ENCODE measurements at regions not wholly inside any gene's neighbourhood (a gene's known extent, or its start where the extent isn't known, plus 50 kb on each side); places are given as distances from the start of the nearest gene placed in this dataset.

GRCh38 chr12:107328442-107329133, 235.2 kb upstream of the CRY1 start:
- H3K4me3 ChIP-seq (ENCODE audit: low read depth, low read length), result no peak overlapping the region
- TF ChIP-seq CTCF (IDR thresholded peaks at IDR 0.05; ENCODE audit: insufficient read depth, low read depth, low read length), result no peak
- no peak for DNase-seq (ENCODE audit: low read depth)

DNA sequence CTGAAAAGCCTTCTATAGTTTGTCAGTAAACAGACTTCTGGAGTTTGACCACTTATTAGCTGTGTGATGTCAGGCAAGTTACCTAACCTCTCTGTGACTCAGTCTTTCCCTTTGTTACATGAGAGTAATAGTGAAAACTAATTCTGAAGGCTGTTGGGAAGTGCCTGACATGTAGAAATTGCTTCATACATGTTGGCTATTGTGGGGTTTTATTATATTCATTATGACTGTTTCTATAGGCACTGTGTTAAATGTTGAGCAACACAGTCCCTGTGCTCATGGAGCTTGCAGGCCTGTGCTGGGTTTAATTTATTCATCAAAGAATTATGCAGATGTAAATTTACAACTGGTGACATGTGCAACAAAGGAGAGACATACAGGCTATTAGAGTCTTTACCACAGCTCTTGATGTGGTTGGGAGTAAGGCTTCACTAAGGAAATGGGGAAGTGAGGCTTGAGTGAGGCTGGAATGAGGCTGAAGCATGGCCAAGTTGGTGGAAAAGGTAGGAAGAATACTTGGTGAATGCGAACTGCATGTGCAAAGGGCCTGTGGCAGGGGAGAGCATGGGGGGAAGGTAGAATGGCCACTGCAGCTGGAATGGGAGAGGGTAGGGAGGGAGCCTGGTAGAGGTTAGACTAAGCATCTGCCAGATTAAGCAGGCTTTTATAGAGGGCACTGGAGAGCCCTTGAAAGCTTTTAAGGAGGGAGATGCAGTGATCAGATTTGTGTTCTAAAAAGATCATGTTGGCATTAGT, 236.4 kb upstream of the CRY1 start:
- no peak for DNase-seq (ENCODE audit: low read depth)

DNA sequence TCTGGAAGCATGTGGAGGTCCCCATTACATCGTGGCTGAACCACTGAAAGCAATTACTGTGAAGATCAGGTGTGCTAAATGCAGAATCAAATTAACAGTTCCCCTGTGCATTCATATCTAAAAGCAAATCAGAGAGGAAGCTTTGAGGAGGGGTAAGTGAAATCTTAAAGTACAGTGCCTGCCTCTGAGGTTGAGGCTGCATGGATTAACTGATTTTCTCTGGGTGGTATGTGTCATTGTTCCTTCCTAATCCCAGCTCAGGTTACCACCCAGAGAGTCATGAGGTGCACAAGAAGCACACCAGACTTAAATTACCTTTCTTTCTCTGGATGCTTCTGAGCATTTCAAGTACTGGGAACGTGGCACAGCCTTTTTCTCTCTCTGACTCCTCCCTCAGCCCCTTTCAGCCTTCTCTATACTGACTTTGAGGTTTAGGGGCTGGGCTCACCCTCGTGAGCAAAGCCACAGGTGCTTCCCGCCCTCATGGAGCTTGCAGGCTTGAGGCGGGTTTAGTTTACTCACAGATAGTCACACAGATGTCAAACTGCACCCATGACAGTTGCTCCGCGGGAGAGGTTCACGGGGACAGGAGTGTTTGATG, 237.6 kb upstream of the CRY1 start:
- TF ChIP-seq CTCF (IDR thresholded peaks at IDR 0.05; ENCODE audit: insufficient read depth, low read depth, low read length), result no peak
- H3K4me3 ChIP-seq (ENCODE audit: low read depth, low read length), result no peak overlapping the region
- no peak for DNase-seq (ENCODE audit: low read depth)

More for the DNA sequence above, 236.4 kb upstream of the CRY1 start:
- no peak for TF ChIP-seq CTCF (IDR thresholded peaks at IDR 0.05; ENCODE audit: insufficient read depth, low read depth, low read length)
- no peak overlapping the region for H3K4me3 ChIP-seq (ENCODE audit: low read depth, low read length)

DNA sequence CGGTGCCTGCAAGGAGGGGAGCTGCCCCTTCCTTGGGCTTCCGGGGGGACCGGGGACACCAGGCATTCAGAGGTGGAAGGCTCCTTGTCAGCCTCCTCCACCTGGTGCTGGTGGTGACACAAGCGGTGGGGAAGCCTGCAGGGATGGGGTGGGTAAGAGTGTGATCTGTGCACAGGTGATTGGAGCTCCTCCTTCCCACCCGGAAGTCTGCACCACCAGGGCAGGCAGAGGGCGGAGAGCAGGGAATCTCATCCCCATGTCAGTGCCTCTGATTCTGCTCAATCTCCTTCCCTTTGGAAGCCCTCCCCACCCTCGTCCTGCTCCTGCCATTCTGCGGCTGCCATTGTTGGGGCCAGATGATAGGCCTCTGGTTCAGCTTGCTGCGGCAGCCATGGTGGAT, 238.1 kb upstream of the CRY1 start:
- no peak for TF ChIP-seq CTCF (IDR thresholded peaks at IDR 0.05; ENCODE audit: insufficient read depth, low read depth, low read length)
- DNase-seq (ENCODE audit: low read depth), result no peak

DNA sequence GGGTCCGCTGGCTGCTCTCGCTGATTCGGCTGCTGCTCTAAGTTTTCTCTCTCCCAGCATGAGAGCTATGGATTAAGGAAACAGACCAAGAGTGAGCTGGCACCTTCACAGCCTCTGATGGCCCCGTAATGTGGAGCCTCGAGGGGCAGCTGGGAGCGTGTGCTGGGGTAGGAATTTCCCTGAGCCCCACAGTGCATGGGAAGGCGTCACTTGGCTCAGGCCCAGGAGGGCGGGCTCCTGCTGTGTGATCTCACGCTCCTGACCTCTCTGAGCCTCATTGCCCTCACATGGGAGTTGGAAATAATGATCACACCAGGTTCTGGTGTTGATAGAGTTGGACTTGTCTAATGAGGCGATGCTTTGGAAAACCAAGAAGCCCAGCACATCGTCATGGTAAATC, 238.6 kb upstream of the CRY1 start:
- TF ChIP-seq CTCF (IDR thresholded peaks at IDR 0.05; ENCODE audit: insufficient read depth, low read depth, low read length), result no peak
- no peak for DNase-seq (ENCODE audit: low read depth)
- H3K4me3 ChIP-seq (ENCODE audit: low read depth, low read length), result no peak overlapping the region

More for the DNA sequence above, 238.1 kb upstream of the CRY1 start:
- no peak overlapping the region for H3K4me3 ChIP-seq (ENCODE audit: low read depth, low read length)

GRCh38 chr12:107332743-107333142, 239.4 kb upstream of the CRY1 start:
- no peak for TF ChIP-seq CTCF (IDR thresholded peaks at IDR 0.05; ENCODE audit: insufficient read depth, low read depth, low read length)
- no peak for DNase-seq (ENCODE audit: low read depth)
- H3K4me3 ChIP-seq (ENCODE audit: low read depth, low read length), result no peak overlapping the region

Data from fibroblast of villous mesenchyme (primary cell).